Caco-2 (cell line): ENCODE measurements at regions not wholly inside any gene's neighbourhood (a gene's known extent, or its start where the extent isn't known, plus 50 kb on each side); places are given as distances from the start of the nearest gene placed in this dataset.

Experiments used
- BruUV-seq: library from RNA; stranded (reverse); fragments of 400-500 nt; replicated peaks from 2 replicates; lab custom pipeline; 2021; lab: Mats Ljungman, UMichigan
- CTCF ChIA-PET: fragments of 300-600 bp; sonication (Branson Sonifier 250); formaldehyde crosslinking; loops from one replicate; lab custom pipeline; 2022; ENCODE audit warnings: antibody characterized with exemption; lab: Charles Lee
- POLR2A ChIA-PET: fragments of 300-600 bp; sonication (Branson Sonifier 250); formaldehyde crosslinking; loops from one replicate; lab custom pipeline; 2022; ENCODE audit warnings: antibody characterized with exemption; lab: Charles Lee
- DNase-seq, 2 experiments: peaks; one replicate each; pipeline versions ENCODE4 v3.0.0 to v3.0.0-alpha.2; 2020 to 2022
- H3K27me3 ChIP-seq: replicated peaks from 2 replicates; pipeline ENCODE4 v1.6.0; 2011; ENCODE audit warnings: low read length; ENCODE audit not compliant: control insufficient read depth, insufficient read depth
- H3K36me3 ChIP-seq: 2 replicates; pipeline ENCODE4 v1.5.1; 2011; ENCODE audit warnings: low read length; ENCODE audit not compliant: control insufficient read depth, insufficient read depth
- H3K4me1 ChIP-seq: fragments of 250-450 bp; sonication (Bioruptor Pico); 2 replicates; pipeline ENCODE4 v1.5.1; 2020; ENCODE audit warnings: mild to moderate bottlenecking
- H3K4me3 ChIP-seq: 2 replicates; pipeline ENCODE4 v1.5.1; 2011; ENCODE audit warnings: low read depth, mild to moderate bottlenecking, control low read depth, low read length
- H3K9me3 ChIP-seq: fragments of 250-450 bp; sonication (Bioruptor Pico); 2 replicates; pipeline ENCODE4 v1.5.1; 2020; ENCODE audit warnings: mild to moderate bottlenecking, moderate library complexity
- H3K27ac Mint-ChIP-seq: one replicate; pipeline ENCODE4 v1.8.0; 2022; ENCODE audit warnings: mixed read lengths; ENCODE audit not compliant: unreplicated experiment
- H3K27me3 Mint-ChIP-seq: one replicate; pipeline ENCODE4 v1.8.0; 2022; ENCODE audit warnings: mixed read lengths; ENCODE audit not compliant: insufficient read depth, unreplicated experiment
- H3K36me3 Mint-ChIP-seq: one replicate; pipeline ENCODE4 v1.8.0; 2022; ENCODE audit warnings: mild to moderate bottlenecking, mixed read lengths; ENCODE audit not compliant: insufficient read depth, unreplicated experiment
- H3K4me1 Mint-ChIP-seq: one replicate; pipeline ENCODE4 v1.8.0; 2022; ENCODE audit warnings: low read depth, mixed read lengths; ENCODE audit not compliant: unreplicated experiment
- H3K4me3 Mint-ChIP-seq: one replicate; pipeline ENCODE4 v1.8.0; 2022; ENCODE audit warnings: mild to moderate bottlenecking, moderate library complexity, mixed read lengths; ENCODE audit not compliant: unreplicated experiment
- H3K9me3 Mint-ChIP-seq: one replicate; pipeline ENCODE4 v1.8.0; 2022; ENCODE audit warnings: mixed read lengths; ENCODE audit not compliant: unreplicated experiment
- intact Hi-C: fragments of 100-400 bp; cut with micrococcal nuclease; formaldehyde crosslinking; loops from one replicate; pipeline ENCODE4 v1.10.0; 2022; ENCODE audit not compliant: unreplicated experiment
- TF ChIP-seq, protein P1 (sequence below), 2 experiments: fragments of 200-600 bp in 1 of 2; IDR thresholded peaks; 1 replicate in 1 of 2; 2 replicates in 1 of 2; pipeline versions ENCODE4 v1.5.1 to v1.8.0; 2011 to 2022; ENCODE audit warnings: antibody characterized with exemption in 1 of 2, control low read depth in 1 of 2, inconsistent platforms in 1 of 2, low read depth in 1 of 2, low read length in 1 of 2, mild to moderate bottlenecking in 1 of 2, moderate library complexity in 1 of 2; ENCODE audit not compliant: insufficient read depth in 1 of 2, severe bottlenecking in 1 of 2, unreplicated experiment in 1 of 2

GRCh38 chr11:42625757-42626665 is 685.8 kb upstream of the API5 start:
- no peaks in the 10 kb centered on the region for H3K9me3 Mint-ChIP-seq
- no peak overlapping the region for H3K4me3 Mint-ChIP-seq
- H3K27me3 Mint-ChIP-seq = peaks cover 14% of the 10 kb centered on the region
- H3K36me3 ChIP-seq = no peaks in the 10 kb centered on the region
- no peaks in the 10 kb centered on the region for H3K4me1 ChIP-seq
- H3K27me3 ChIP-seq = no peaks in the 10 kb centered on the region
- TF ChIP-seq, protein P1, sequence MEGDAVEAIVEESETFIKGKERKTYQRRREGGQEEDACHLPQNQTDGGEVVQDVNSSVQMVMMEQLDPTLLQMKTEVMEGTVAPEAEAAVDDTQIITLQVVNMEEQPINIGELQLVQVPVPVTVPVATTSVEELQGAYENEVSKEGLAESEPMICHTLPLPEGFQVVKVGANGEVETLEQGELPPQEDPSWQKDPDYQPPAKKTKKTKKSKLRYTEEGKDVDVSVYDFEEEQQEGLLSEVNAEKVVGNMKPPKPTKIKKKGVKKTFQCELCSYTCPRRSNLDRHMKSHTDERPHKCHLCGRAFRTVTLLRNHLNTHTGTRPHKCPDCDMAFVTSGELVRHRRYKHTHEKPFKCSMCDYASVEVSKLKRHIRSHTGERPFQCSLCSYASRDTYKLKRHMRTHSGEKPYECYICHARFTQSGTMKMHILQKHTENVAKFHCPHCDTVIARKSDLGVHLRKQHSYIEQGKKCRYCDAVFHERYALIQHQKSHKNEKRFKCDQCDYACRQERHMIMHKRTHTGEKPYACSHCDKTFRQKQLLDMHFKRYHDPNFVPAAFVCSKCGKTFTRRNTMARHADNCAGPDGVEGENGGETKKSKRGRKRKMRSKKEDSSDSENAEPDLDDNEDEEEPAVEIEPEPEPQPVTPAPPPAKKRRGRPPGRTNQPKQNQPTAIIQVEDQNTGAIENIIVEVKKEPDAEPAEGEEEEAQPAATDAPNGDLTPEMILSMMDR (IDR thresholded peaks at IDR 0.05; ENCODE audit: insufficient read depth in 1 of 2, low read depth in 1 of 2, low read length in 1 of 2, severe bottlenecking in 1 of 2, unreplicated experiment in 1 of 2) = no peak
- H3K4me3 ChIP-seq = no peak overlapping the region
- H3K9me3 ChIP-seq = no peaks in the 10 kb centered on the region
- no TSS peak for BruUV-seq
- no peak overlapping the region for H3K27ac Mint-ChIP-seq
- ChIA-PET POLR2A (no interaction called here), CTCF (no interaction called here)
- no peak for DNase-seq
- no peaks in the 10 kb centered on the region for H3K4me1 Mint-ChIP-seq
- intact Hi-C loops = no loop called here
- H3K36me3 Mint-ChIP-seq = no peaks in the 10 kb centered on the region

DNA sequence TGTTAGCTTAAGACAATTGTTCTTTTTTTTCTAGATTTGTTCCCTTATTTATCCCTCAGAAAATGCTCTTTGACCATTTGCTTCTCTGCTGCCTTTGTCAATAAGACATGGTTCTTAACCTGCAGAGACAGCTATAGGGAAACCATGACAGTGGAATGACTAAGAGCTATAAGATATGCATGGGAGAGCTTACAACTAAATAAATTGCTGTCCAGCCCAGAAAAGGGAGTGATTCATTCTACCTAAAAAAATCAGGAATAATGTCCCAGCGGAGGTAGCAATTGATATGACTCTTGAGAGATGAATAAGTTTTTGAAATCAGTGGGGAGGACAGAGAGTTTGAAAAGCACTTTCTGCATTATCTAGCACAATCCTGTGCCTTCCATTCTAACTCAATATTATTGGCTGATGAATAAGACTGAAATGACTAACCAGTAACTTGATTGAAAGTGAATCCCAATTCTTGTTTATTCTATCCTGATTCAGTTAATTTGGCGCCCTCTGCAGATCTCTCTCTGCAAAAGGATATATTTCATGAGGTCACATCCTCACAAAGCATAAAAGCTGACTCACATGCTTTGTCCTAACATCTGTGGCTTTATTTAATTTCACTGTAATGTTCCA is 680.5 kb upstream of the API5 start:
- intact Hi-C loops = no loop called here
- no peak overlapping the region for H3K27ac Mint-ChIP-seq

GRCh38 chr11:42646959-42647358 is 664.8 kb upstream of the API5 start:
- Mint-ChIP-seq H3K27ac (no peak overlapping the region), H3K4me3 (no peak overlapping the region), H3K4me1 (no peaks in the 10 kb centered on the region), H3K9me3 (no peaks in the 10 kb centered on the region), H3K27me3 (peaks cover 3% of the 10 kb centered on the region), H3K36me3 (no peaks in the 10 kb centered on the region)
- Histone ChIP-seq H3K4me3 (no peak overlapping the region), H3K27me3 (no peaks in the 10 kb centered on the region), H3K4me1 (no peaks in the 10 kb centered on the region), H3K9me3 (no peaks in the 10 kb centered on the region), H3K36me3 (no peaks in the 10 kb centered on the region)
- BruUV-seq = no TSS peak
- intact Hi-C loops = no loop called here
- no peak for DNase-seq
- ChIA-PET POLR2A (no interaction called here), CTCF (no interaction called here)
- TF ChIP-seq, protein P1 (IDR thresholded peaks at IDR 0.05; ENCODE audit: insufficient read depth in 1 of 2, low read depth in 1 of 2, low read length in 1 of 2, severe bottlenecking in 1 of 2, unreplicated experiment in 1 of 2) = no peak

More for the DNA sequence above, 680.5 kb upstream of the API5 start:
- no peak overlapping the region for H3K4me3 ChIP-seq
- no peaks in the 10 kb centered on the region for H3K4me1 ChIP-seq
- H3K4me3 Mint-ChIP-seq = no peak overlapping the region
- no peaks in the 10 kb centered on the region for H3K36me3 ChIP-seq
- TF ChIP-seq, protein P1 (IDR thresholded peaks at IDR 0.05; ENCODE audit: insufficient read depth in 1 of 2, low read depth in 1 of 2, low read length in 1 of 2, severe bottlenecking in 1 of 2, unreplicated experiment in 1 of 2) = peak in 1 of 2 experiments; percentile 31
- no peaks in the 10 kb centered on the region for H3K9me3 ChIP-seq
- H3K9me3 Mint-ChIP-seq = no peaks in the 10 kb centered on the region
- no peaks in the 10 kb centered on the region for H3K36me3 Mint-ChIP-seq
- no peaks in the 10 kb centered on the region for H3K27me3 ChIP-seq
- H3K27me3 Mint-ChIP-seq = peaks cover 21% of the 10 kb centered on the region
- ChIA-PET CTCF (no interaction called here), POLR2A (no interaction called here)
- peak in 1 of 2 experiments; percentile 25 for DNase-seq
- H3K4me1 Mint-ChIP-seq = no peaks in the 10 kb centered on the region
- no TSS peak for BruUV-seq
